GM21367 (cell line): ENCODE measurements at regions not wholly inside any gene's neighbourhood (a gene's known extent, or its start where the extent isn't known, plus 50 kb on each side); places are given as distances from the start of the nearest gene placed in this dataset.
"Not testable (repeated sequence)": the region's sequence is repeated elsewhere in the genome, so short reads cannot be mapped to it uniquely, and the experiment has no call there.

Experiments used
- ATAC-seq: cut with Tn5 transposase; IDR thresholded peaks from one replicate; pipeline ENCODE4 v1.9.1; 2021; ENCODE audit not compliant: unreplicated experiment

DNA sequence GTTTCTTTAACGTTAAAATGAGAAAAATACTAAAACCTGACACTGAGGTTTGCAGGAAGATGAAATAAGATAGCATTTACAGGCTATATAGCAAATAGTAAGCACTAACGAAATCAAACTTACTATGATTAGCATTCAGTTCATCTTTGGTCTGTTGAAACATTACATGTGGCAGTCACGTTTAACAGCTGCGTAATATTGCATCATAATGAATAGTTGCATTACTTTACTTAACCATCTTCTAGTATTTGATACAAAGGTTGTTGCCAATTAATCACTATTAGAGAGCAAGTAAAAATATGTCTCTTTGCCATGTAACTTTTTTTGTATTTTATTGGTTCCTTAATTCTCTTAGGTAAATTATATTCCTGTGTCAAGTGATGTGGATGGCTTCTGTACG, 131.8 kb upstream of the GHITM start:
- ATAC-seq: no peak

DNA sequence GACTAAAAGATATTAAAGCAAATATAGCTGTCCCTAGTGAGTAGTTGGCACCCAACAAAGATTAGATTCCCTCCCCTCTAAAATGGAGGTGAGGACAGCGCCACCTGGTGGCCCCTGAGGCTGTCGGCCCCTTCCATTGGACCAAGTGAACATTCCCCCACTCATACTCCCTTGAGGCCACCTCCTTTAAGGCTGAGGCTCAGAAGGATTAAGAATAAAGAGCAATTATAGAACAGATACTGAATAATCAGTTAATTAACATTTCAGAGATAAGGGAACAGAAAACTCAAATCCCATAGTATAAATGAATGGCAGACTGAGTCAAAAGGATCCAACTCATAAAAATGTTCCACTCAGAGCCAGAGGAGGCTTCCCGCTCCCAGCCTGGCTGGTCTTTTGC, 130.4 kb upstream of the GHITM start:
- ATAC-seq: peak; percentile 48

DNA sequence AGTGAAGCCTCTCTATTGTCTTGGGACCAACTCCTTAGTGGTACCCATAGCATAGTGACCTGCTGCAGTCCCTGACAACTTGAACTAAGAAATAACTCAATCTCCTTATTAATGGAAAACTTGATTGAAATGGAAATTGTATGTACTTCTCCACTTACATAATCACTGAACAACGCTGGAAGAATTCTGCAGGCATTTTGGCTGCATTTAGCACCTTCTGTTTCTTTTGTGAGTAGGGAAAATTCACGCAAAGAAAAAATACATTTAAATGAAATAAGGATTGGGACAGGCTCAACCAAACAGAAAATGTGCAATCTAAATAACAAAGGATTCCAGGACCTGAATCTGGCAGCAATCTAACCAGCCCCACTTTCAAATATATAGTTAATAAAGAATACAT, 126.9 kb upstream of the GHITM start:
- ATAC-seq: no peak

DNA sequence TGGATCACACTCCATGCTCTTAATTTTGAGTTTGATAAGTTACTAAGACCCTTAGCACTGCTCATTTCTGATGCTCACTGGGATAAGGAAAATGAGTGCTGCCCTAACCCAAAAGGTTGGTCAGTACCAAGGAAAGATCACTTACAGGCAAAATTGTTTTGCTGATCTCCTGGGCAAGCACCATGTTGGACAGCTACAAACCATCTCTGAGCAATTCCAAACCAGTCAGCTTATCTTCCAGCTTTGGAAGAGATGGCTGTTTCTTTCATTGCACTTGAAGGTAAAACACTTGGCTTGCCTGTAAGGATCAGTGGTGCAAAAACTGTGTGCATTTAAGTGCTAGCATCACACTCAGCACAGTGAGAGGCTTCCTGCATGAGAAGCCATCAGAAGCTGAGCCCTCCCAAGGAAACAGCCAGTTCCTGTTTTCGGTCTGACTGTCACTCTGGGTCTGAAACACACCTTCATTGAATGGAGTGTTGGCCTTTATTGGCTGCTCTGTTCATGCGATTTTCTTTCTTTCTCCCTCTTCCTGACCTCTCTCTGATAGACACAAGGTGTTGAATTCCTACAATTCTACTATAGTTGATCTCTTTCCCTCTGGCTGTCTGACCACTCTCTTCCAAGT, 126.4 kb upstream of the GHITM start:
- peak; percentile 99 for ATAC-seq

DNA sequence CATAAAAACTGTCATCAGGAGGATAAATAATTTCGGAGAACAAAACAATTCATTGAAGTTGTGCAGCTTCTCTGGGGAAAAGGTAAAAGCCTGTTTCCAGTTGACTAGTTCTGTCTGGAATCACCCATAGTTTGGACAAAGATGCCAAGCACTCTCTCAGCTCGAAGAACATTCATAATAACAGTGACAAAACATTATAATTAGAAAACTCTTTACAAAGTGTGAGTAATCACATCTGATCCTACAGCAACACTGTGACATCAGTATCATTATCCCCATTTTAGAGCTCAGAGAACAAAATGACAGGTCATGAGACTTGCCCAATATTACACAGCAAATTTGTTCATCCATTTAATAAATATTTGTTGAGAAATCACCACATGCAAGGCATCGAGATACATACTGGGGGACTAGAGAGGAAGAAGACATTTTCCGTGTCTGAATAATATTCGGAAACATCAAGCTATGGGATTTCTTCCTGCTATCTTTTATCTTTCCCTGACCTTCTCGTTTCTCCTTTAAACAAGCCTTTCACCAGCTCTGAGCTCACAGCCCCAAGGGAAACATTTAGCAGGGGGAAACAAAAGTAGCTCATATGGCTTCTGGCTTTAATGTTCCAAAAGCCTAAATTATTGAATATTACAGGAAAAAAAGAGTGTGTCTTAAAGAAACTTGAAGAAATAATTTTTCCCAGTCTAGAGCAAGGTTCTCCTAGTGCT, 123.3 kb upstream of the GHITM start:
- ATAC-seq: no peak

DNA sequence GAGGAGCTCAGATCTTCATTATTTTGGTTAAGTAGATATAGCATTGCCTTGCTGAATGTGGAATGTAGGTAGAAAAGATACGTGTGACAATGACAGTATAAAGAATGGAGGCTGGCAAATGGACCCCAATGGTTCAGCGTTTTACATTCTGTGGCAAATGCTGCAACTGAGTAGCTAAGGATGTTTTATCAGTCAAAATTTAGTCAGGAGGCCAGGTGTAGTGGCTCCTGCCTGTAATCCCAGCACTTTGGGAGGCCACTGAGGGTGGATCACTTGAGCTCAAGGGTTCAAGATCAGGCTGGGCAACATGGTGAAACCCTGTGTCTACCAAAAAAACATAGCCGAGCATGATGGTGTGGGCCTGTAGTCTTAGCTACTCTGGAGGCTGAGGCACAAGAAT, 120.5 kb upstream of the GHITM start:
- ATAC-seq: no peak

DNA sequence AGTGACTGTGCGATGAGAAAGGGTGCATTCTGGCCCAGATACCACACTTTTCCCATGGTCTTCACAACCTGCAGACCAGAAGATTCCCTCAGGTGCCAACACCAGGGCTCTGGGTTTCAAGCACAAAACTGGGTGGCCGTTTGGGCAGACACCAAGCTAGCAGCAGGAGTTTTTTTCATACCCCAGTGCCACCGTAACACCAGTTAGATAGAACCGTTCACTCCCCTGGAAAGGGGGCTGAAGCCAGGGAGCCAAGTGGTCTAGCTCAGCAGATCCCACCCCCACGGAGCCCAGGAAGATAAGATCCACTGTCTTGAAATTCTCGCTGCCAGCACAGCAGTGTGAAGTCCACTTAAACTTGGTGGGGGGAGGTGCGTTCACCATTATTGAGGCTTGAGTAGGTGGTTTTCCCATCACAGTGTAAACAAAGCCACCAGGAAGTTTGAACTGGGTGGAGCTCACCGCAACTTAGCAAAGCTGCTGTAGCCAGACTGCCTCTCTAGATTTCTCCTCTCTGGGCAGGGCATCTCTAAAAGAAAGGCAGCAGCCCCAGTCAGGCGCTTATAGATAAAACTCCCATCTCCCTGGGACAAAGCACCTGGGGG, 119.4 kb upstream of the GHITM start:
- ATAC-seq: not testable (repeated sequence)

DNA sequence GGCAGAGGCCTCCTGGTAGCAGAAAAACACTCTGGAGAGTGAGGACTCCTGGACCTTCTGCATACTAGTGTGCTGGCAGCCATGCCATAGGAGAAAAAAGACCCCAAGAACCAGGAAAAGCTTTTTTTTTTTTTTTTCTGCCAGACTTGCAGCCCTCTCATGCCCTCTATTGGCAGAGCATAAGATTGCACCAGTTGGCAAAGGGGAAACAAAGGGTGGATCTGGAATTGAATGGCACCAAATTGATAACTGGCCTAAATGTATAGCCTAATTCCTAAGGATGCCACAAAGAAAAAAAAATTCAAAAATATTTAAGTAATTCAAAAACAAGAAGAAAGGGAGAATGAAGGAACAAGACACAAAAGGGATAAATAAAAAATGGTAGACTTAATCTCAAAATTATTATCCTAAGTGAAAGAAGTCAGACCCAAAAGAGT, 112.5 kb upstream of the GHITM start:
- peak; percentile 44 for ATAC-seq

DNA sequence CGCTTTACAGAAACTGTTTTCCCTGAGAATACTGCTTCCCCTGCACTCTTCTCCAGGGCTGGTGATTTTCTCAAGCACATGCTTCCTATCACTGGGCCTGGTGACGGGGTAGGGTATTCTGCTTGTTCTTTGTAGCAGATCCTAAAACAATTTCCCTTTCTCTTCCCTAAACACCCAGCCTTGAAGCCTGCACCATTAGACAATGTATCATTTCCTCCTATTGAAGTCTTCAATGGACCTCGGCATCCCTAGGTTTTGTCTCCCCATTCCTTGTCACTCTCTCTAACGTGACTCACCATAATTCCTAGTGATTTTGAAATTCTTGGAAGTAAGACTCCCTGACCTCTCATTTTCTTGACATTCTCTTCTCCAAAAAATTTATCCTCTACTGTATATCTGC, 109.5 kb upstream of the GHITM start:
- ATAC-seq: no peak

DNA sequence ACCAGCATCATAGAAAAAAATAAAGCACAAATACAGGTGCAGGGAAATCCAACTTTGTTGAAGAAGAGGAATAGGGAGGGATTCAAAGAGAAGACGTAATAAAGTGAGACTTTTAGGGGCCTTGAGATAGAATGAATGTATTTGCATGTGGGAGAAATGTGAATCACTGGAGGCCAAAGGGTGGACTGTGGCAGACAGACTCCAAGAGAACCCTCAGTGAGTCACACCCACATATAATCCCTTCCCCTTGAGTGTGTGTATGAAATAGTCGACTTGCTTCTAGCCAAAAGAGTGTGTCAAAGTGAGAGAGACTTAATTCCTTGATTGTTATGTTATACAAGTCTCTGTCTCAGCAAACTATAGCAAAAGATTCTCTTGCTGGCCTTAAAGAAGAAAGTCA, 101.3 kb upstream of the GHITM start:
- no peak for ATAC-seq

DNA sequence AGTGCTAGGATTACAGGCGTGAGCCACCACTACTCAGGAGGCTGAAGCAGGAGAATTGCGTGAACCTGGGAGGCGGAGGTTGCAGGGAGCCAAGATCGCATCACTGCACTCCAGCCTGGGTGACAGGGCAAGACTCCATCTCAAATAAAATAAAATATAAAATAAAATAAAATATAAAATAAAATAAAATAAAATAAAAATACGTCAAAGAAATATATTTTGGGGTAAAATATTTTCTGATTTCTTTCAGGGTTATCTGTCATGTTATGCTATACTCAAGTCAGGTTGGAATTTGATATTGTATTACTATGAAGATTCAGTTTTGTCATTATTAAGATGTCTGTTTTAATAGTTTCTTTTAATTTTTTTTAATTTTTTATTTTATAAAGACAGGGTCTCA, 99.4 kb upstream of the GHITM start:
- no peak for ATAC-seq

DNA sequence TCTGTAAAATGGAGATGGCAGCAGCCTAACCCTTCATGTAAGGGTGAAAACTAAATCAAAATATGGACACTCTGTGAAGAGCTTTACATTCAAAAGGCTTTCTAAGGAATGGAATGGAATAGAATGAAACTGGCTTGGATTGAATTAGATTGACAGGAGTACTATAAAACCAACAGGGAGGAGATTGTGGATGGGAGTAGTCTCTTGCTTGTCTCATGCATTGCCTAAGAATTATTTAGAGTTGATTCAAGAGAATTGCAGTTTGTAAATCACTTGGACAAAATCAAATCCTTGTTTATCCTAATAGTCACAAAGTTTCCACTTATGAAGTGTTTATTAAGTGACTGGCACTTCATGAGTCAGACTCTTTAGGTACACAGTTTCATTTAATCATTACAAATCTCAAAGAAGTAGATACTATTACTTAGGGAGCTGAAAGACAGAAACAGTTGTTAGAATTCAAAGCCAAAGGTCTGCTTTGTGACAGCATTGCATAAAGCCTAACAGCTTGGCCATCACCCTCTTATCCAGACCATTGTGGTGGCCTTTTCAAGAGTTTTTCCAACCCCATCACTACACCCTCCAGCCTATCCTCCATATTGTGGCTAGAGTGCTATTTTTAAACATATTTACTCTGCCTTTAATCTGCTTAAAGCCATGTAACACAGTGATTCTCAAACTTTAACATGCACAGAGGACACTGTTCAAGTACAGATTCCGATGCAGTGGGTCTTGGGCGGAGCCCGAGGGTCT, 91.9 kb upstream of the GHITM start:
- ATAC-seq: no peak

DNA sequence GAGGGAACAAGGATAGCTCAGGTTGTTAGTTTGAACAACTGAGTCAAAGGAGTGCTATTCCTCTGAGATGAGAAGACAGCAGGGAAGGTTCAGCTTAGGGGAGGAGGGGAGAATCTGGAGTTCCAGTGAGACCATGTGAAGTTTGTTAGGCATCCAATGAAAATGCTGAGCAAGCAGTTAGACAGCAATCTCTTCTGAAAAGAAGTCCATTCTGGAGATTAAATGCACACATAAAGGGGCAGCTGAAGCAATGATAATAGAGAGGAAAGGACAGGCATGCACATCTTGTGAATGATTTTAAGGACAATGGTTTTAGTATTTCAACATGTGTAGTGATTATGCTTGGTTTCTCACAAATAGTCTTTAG, 89.7 kb upstream of the GHITM start:
- no peak for ATAC-seq

DNA sequence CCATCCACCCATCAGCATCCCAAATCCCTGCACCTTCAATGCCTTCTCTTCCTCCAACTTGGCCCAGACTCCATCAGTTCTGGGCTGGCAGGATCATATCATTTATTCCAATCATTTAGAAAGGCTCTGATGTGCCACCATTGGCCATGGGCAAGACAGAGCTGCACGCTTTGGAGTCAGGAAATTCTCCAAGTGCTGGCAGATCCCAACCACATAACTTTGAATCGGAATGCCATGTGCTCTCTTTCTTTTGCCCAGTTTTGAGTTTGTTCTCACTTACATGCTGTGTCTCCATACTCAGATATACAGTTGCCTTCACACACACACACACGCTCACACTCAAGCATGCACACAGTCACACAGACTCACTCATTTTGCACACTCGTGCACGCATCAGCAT, 85.7 kb upstream of the GHITM start:
- no peak for ATAC-seq

DNA sequence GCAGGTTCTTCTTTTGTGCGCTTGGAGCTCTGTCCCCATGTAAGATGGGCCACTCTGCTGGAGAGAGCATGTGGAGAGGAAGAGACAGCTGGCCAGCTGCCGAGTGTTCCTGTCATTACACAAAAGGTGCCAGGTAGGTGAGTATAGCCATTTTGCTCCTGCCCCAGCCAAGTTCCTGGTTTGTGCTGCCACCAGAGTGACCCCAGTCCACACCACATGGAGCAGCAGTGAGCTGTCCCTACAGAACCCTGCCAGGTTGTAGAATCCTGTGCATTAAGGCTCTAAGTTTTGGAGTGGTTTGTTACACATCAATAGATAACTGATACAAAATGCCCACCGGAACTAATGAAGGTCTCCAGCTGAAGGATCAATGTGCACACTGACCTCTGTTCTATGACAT, 84.6 kb upstream of the GHITM start:
- ATAC-seq: no peak

DNA sequence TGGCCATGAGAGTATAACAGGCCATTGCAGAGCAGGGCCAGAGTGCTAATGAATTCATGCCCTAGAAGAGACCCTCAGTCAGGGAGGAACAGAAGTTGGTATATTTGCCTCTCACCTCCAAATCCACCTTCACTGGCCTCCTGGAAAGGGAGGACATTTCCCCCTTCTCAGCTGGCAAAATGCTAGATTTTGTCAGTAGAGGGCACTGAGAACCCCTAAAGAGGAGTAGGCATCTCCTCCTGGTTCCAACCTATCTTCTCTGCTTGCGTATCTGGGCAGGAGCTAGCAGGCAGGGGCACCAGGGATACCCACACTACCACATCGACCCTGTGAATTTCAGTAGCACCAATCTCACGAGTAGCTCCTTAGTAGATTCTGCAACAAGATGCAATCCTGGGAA, 79.8 kb upstream of the GHITM start:
- ATAC-seq: no peak

DNA sequence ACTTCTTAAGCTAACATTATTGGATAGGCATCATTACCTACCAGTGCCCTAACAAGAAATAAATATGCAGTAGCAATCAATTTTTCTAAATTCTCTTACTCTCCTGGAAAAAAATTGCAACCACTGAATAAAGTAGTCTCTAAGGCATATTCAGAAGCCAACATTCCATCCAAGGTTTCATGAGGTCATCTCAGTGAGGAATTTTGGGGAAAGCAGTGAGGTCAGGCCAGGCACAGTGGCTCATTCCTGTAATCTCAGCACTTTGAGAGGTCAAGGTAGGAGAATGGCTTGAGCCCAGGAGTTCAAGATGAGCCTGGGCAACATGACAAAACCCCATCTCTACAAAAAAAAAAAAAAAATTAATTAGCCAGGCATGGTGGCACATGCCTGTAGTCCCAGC, 75.9 kb upstream of the GHITM start:
- ATAC-seq: no peak

DNA sequence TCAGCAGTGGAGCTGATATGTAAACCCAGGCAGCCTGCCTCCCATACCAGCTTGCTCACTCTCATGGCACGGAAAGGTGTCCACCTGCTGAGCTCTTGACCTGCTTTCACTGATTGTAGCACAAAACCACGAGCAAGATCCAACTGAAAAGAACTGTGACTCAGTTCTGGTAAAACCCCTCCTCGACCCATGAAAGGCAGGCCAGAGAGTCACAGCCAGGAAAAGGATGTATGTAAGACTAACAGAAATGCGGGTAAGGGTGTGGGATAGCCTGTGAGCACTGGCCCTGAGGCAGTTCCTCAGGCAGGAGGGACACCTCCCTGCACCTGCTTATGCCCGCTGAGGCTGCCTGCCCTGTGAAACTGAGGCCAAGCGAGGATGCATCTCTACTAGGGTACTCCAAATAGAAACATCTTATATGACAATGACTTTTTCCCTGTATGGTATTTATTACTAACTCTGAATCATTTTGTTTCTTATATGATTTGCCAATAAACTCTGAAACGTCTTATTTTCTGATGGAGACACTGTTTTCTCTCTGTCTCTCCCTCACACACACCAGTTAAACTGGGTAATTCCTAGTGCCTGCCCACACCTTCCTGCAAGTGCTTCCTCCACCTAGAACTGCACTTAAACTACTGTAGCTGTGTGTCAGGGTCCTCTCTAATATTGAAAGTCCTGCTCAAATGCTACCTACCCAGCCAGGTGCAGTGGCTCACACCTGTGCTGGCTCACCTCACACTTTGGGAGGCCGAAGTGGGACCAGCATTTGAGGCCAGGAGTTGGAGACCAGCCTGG, 73.3 kb upstream of the GHITM start:
- ATAC-seq: no peak

DNA sequence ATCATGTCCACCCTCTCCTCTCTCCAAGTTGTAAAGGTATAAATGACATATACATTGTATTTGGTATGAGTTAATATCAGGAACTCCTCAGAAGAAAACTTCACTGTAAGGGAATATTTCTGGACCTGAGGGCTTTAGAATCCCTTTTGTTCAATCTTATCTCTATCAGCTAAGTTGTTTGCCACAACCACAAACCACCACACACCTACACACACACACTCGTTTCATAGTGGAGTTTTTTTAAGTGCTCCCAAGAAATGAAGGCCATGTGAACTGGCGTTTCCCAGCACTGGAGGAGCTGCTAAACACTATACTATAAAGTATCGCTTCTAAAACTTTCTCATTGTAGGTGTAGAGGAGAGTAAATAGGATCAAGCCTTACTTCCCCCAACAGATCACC, 64.8 kb upstream of the GHITM start:
- ATAC-seq: no peak

DNA sequence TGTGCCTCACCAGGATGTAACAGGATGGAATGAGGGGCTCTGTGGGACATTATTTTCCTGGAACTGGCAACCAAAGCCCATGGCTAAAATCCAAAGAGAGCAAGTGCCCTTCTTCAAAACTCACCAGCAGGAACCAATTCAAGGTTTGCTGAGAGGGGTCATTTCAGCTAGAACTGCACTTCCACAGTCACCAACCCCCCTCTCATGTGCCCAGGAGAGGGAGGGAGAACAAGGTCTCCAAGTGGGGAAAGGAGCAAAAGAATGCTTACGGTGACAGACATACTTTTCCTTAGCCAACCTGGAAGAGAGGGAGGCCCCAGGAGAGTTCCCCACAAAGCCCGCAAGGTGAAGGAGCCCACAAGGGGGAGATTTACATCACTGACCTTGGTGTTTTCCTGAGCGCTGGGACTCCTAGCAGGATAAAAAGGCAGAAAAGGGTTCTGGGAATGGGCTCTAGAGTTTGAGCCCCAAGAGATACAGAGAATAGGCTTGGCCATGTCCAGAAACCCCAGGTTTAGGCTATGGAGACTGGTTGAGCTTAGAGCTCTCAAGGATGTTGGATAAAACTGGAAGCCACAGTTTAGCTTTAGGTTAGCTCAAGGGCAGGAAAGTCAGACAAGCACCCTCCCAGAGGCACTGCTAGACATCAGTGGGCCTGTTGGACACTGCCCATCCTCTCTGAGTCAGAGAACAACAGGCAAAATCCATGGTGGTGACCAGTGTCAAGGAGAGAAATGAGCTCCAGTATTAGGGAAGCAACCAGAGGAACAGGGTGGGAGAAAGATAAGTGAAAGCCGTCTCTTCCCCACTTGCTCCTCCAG, 63.9 kb upstream of the GHITM start:
- ATAC-seq: no peak
